Kidney glomerular epithelial cell (primary cell): ENCODE measurements at regions not wholly inside any gene's neighbourhood (a gene's known extent, or its start where the extent isn't known, plus 50 kb on each side); places are given as distances from the start of the nearest gene placed in this dataset.

Experiments used
- DNase-seq: peaks from one replicate; lab custom pipeline; 2025; lab: John Stamatoyannopoulos, UW

GRCh38 chr10:113326160-113327111 lies 226.4 kb upstream of the HABP2 start:
- peak; percentile 88 for DNase-seq

- DNase-seq, result peak; percentile 76
Observed at GRCh38 chr10:113329121-113329596, 223.7 kb upstream of the HABP2 start.

GRCh38 chr10:113331961-113332360 lies 220.9 kb upstream of the HABP2 start:
- DNase-seq, result no peak

- no peak for DNase-seq
Observed at GRCh38 chr10:113333313-113333712, 219.5 kb upstream of the HABP2 start.

- no peak for DNase-seq
Observed at GRCh38 chr10:113335592-113335991, 217.3 kb upstream of the HABP2 start.

- no peak for DNase-seq
Observed at GRCh38 chr10:113336549-113337130, 216.2 kb upstream of the HABP2 start.

GRCh38 chr10:113337142-113337541 lies 215.7 kb upstream of the HABP2 start:
- no peak for DNase-seq

- DNase-seq, result no peak
Observed at GRCh38 chr10:113339121-113339520, 213.7 kb upstream of the HABP2 start.

GRCh38 chr10:113340282-113340681 lies 212.6 kb upstream of the HABP2 start:
- no peak for DNase-seq

- no peak for DNase-seq
Observed at GRCh38 chr10:113341138-113341537, 211.7 kb upstream of the HABP2 start.

GRCh38 chr10:113345826-113346624 lies 206.8 kb upstream of the HABP2 start:
- DNase-seq, result no peak

- DNase-seq, result no peak
Observed at GRCh38 chr10:113347508-113347907, 205.3 kb upstream of the HABP2 start.

GRCh38 chr10:113348694-113349093 lies 204.2 kb upstream of the HABP2 start:
- DNase-seq, result no peak

GRCh38 chr10:113350311-113351040 lies 202.4 kb upstream of the HABP2 start:
- DNase-seq, result no peak

- DNase-seq, result no peak
Observed at GRCh38 chr10:113354711-113355110, 198.1 kb upstream of the HABP2 start.

GRCh38 chr10:113356794-113357680 lies 195.8 kb upstream of the HABP2 start:
- no peak for DNase-seq

GRCh38 chr10:113357681-113358300 lies 195.1 kb upstream of the HABP2 start:
- no peak for DNase-seq

GRCh38 chr10:113359655-113360054 lies 193.2 kb upstream of the HABP2 start:
- no peak for DNase-seq

- DNase-seq, result no peak
Observed at GRCh38 chr10:113360870-113361269, 192.0 kb upstream of the HABP2 start.

GRCh38 chr10:113362645-113363091 lies 190.2 kb upstream of the HABP2 start:
- DNase-seq, result no peak
